Endothelial cell of umbilical vein (primary cell): ENCODE measurements at regions not wholly inside any gene's neighbourhood (a gene's known extent, or its start where the extent isn't known, plus 50 kb on each side); places are given as distances from the start of the nearest gene placed in this dataset.

Experiments
- BruUV-seq: library from RNA; stranded (reverse); fragments of 400-500 nt; replicated peaks from 2 replicates; lab custom pipeline; 2021; lab: Mats Ljungman, UMichigan
- CTCF ChIA-PET: fragments of 300-600, 350-600 bp; sonication (Branson Sonifier 250); formaldehyde crosslinking; loops from one replicate; lab custom pipeline; 2021; ENCODE audit warnings: antibody characterized with exemption, inconsistent platforms; lab: Charles Lee
- POLR2A ChIA-PET: fragments of 300-600, 350-600 bp; sonication (Branson Sonifier 250); formaldehyde crosslinking; loops from one replicate; lab custom pipeline; 2021; ENCODE audit warnings: antibody characterized with exemption, inconsistent platforms; lab: Charles Lee
- DNase-seq: peaks from one replicate; pipeline ENCODE4 v3.0.0-alpha.2; 2011; ENCODE audit warnings: low read depth, low spot score
- FAIRE-seq: peaks from 2 replicates; lab custom pipeline; 2011; peaks lifted over from hg19 to GRCh38; lab: Jason Lieb, UNC
- H2AFZ ChIP-seq: 2 replicates; pipeline ENCODE4 v1.6.0; 2012; ENCODE audit warnings: low read depth, low read length, control low read depth, inconsistent platforms
- H3K27ac ChIP-seq: 2 replicates; pipeline ENCODE4 v1.5.1; 2011; ENCODE audit warnings: low read depth, mild to moderate bottlenecking, control low read depth, low read length, moderate library complexity; ENCODE audit not compliant: insufficient read depth
- H3K27me3 ChIP-seq, 2 experiments: 2 replicates each; pipeline versions ENCODE4 v1.6.0 to v1.6.1; 2011; ENCODE audit warnings: low read length in 2 of 2, mixed read lengths in 1 of 2; ENCODE audit not compliant: control insufficient read depth in 2 of 2, insufficient read depth in 2 of 2
- H3K36me3 ChIP-seq, 2 experiments: 2 replicates in 1 of 2; 3 replicates in 1 of 2; pipeline ENCODE4 v1.5.1; 2011; ENCODE audit warnings: low read length in 2 of 2, mild to moderate bottlenecking in 1 of 2, moderate library complexity in 1 of 2; ENCODE audit not compliant: control insufficient read depth in 2 of 2, insufficient read depth in 2 of 2; ENCODE audit errors: extremely low read depth in 1 of 2
- H3K4me1 ChIP-seq: 3 replicates; pipeline ENCODE4 v1.5.1; 2011; ENCODE audit warnings: mild to moderate bottlenecking, low read length; ENCODE audit not compliant: control insufficient read depth, insufficient read depth; ENCODE audit errors: extremely low read depth
- H3K4me2 ChIP-seq: 2 replicates; pipeline ENCODE4 v1.6.1; 2011; ENCODE audit warnings: low read length, control low read depth, mixed read lengths; ENCODE audit not compliant: insufficient read depth
- H3K4me3 ChIP-seq, 3 experiments: fragments of 200-600 bp in 1 of 3; sonication (generic), shearing (Covaris generic) in 1 of 3; replicated peaks in 1 of 3; 2 replicates each; pipeline ENCODE4 v1.5.1; 2011 to 2016; ENCODE audit warnings: control low read depth in 3 of 3, low read length in 3 of 3, mild to moderate bottlenecking in 2 of 3, inconsistent platforms in 1 of 3, low read depth in 1 of 3, moderate library complexity in 1 of 3; ENCODE audit not compliant: insufficient read depth in 1 of 3
- H3K79me2 ChIP-seq: 2 replicates; pipeline ENCODE4 v1.6.0; 2012; ENCODE audit warnings: low read length, inconsistent platforms; ENCODE audit not compliant: control insufficient read depth, insufficient read depth
- H3K9ac ChIP-seq: replicated peaks from 2 replicates; pipeline ENCODE3; 2011; ENCODE audit warnings: low read length, control low read depth; ENCODE audit not compliant: insufficient read depth; ENCODE audit errors: extremely low read depth
- H3K9me1 ChIP-seq: replicated peaks from 3 replicates; pipeline ENCODE4 v1.6.0; 2011; ENCODE audit warnings: mild to moderate bottlenecking, low read length; ENCODE audit not compliant: control insufficient read depth, insufficient read depth; ENCODE audit errors: extremely low read depth
- H3K9me3 ChIP-seq: replicated peaks from 2 replicates; pipeline ENCODE4 v1.5.1; 2012; ENCODE audit warnings: low read length, inconsistent platforms; ENCODE audit not compliant: control insufficient read depth, insufficient read depth
- H4K20me1 ChIP-seq: replicated peaks from 2 replicates; pipeline ENCODE3; 2011; ENCODE audit warnings: mild to moderate bottlenecking, low read length; ENCODE audit not compliant: control insufficient read depth, insufficient read depth; ENCODE audit errors: extremely low read depth
- EZH2 ChIP-seq: IDR thresholded peaks from 2 replicates; pipeline ENCODE4 v1.6.1; 2012; ENCODE audit warnings: borderline replicate concordance, low read depth, mild to moderate bottlenecking, moderate library complexity, low read length, inconsistent platforms; ENCODE audit not compliant: severe bottlenecking
- FOS ChIP-seq: IDR thresholded peaks from 2 replicates; pipeline ENCODE4 v1.6.1; 2011; ENCODE audit warnings: mild to moderate bottlenecking, low read length, moderate library complexity, borderline replicate concordance; ENCODE audit not compliant: insufficient read depth
- GATA2 ChIP-seq: IDR thresholded peaks from 2 replicates; pipeline ENCODE4 v1.7.0; 2011; ENCODE audit warnings: low read depth, mild to moderate bottlenecking, moderate library complexity, mixed read lengths, low read length; ENCODE audit not compliant: insufficient read length, insufficient read depth
- JUN ChIP-seq: IDR thresholded peaks from 2 replicates; pipeline ENCODE4 v1.6.1; 2011; ENCODE audit warnings: borderline replicate concordance, low read depth; ENCODE audit not compliant: insufficient read length, insufficient read depth
- MAX ChIP-seq: IDR thresholded peaks from 2 replicates; pipeline ENCODE4 v1.6.1; 2011; ENCODE audit not compliant: insufficient read depth, insufficient read length
- MYC ChIP-seq: IDR thresholded peaks from one replicate; pipeline ENCODE4 v1.6.1; 2011; ENCODE audit warnings: mild to moderate bottlenecking, low read depth, low read length
- POLR2A ChIP-seq: IDR thresholded peaks from 2 replicates; pipeline ENCODE4 v1.6.1; 2012; ENCODE audit warnings: low read depth, mild to moderate bottlenecking, control low read depth, low read length
- POLR2AphosphoS5 ChIP-seq: IDR thresholded peaks from 2 replicates; pipeline ENCODE4 v1.6.1; 2012; ENCODE audit warnings: low read depth, mild to moderate bottlenecking, control low read depth, low read length, moderate library complexity; ENCODE audit not compliant: insufficient read depth
- dilution Hi-C: fragments of 300-500 bp; cut with MboI; formaldehyde crosslinking; loops from one replicate; pipeline ENCODE4 v1.15.0; 2019; ENCODE audit warnings: low sequenced_read_pairs; ENCODE audit not compliant: extremely low pct_ligation_motif_present
- intact Hi-C: fragments of 100-400 bp; cut with micrococcal nuclease; formaldehyde crosslinking; loops from one replicate; pipeline ENCODE4 v1.10.0; 2022
- TF ChIP-seq, protein P1 (sequence below), 2 donors: IDR thresholded peaks; 1 replicate in 1 of 2; 2 replicates in 1 of 2; pipeline ENCODE4 v1.5.1; 2011; ENCODE audit warnings: low read length in 2 of 2, mild to moderate bottlenecking in 2 of 2, moderate library complexity in 2 of 2, control low read depth in 1 of 2, inconsistent platforms in 1 of 2, low read depth in 1 of 2; ENCODE audit not compliant: insufficient read depth in 1 of 2; ENCODE audit errors: extremely low read depth in 1 of 2

DNA sequence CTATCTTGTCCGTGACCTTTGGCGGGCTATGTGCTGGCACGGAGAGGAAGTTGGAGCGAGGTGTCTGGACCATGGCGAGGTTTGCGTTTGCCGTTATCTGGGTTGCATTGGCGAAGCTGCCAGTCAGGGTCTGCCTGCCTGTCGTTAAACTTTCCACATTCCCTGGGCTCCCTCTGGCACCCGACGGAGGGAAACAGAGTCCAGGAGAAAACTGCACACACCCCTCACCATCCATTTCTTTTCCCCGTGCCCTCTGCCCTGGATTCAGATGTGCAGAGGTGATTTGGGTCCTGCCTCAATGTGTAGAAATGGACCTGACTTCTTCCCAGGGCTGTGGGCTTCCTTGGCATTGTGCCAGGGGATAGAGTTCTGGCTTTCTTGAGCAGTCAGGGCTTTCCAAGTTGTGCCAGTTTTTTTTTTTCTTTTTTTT, 142.4 kb downstream of the URI1 start:
- no peak overlapping the region for H3K27ac ChIP-seq
- intact Hi-C loops: no loop called here
- no peak overlapping the region for H3K4me3 ChIP-seq
- H3K27me3 ChIP-seq: no peaks in the 10 kb centered on the region
- TF ChIP-seq FOS: no peak
- ChIA-PET CTCF (no interaction called here), POLR2A (no interaction called here)
- no peak overlapping the region for H3K4me2 ChIP-seq
- no peaks in the 10 kb centered on the region for H3K79me2 ChIP-seq
- H3K9me3 ChIP-seq: no peaks in the 10 kb centered on the region
- FAIRE-seq (no peak), DNase-seq (no peak)
- no peak overlapping the region for H2AFZ ChIP-seq
- BruUV-seq: no TSS peak
- H3K9me1 ChIP-seq: no peaks in the 10 kb centered on the region
- H4K20me1 ChIP-seq: no peaks in the 10 kb centered on the region
- dilution Hi-C loops: no loop called here
- no peaks in the 10 kb centered on the region for H3K36me3 ChIP-seq
- H3K4me1 ChIP-seq: no peaks in the 10 kb centered on the region
- no peak overlapping the region for H3K9ac ChIP-seq

DNA sequence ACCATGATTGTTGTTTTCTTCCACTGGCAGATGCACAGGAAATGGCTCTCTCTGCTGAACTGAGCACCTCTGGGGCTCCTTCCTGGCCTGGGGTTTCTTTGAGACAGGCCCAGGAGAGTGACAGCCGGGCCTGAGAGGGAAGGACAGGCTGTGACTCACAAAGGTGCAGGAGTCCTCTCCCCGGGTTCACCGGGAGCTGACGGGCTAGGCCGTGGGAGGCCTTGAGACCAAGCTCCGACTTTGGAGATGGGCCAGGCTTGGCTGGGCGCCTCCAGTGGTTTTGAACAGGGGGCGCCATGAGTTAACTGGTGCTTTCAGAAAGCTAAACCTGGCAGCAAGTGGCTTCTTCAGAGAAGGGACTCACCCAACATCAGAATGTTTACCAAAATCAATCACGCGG, 143.4 kb downstream of the URI1 start:
- no peaks in the 10 kb centered on the region for H3K27me3 ChIP-seq
- no peaks in the 10 kb centered on the region for H3K79me2 ChIP-seq
- no peak overlapping the region for H3K9ac ChIP-seq
- no peaks in the 10 kb centered on the region for H3K9me1 ChIP-seq
- no peak overlapping the region for H3K27ac ChIP-seq
- DNase-seq (no peak), FAIRE-seq (no peak)
- no peak overlapping the region for H3K4me3 ChIP-seq
- CTCF ChIA-PET: no interaction called here
- H2AFZ ChIP-seq: no peak overlapping the region
- H3K4me2 ChIP-seq: no peak overlapping the region
- H4K20me1 ChIP-seq: no peaks in the 10 kb centered on the region
- H3K36me3 ChIP-seq: no peaks in the 10 kb centered on the region
- intact Hi-C loops (no loop called here), dilution Hi-C loops (no loop called here)
- no peaks in the 10 kb centered on the region for H3K4me1 ChIP-seq
- H3K9me3 ChIP-seq: no peaks in the 10 kb centered on the region
- TF ChIP-seq, protein P1, sequence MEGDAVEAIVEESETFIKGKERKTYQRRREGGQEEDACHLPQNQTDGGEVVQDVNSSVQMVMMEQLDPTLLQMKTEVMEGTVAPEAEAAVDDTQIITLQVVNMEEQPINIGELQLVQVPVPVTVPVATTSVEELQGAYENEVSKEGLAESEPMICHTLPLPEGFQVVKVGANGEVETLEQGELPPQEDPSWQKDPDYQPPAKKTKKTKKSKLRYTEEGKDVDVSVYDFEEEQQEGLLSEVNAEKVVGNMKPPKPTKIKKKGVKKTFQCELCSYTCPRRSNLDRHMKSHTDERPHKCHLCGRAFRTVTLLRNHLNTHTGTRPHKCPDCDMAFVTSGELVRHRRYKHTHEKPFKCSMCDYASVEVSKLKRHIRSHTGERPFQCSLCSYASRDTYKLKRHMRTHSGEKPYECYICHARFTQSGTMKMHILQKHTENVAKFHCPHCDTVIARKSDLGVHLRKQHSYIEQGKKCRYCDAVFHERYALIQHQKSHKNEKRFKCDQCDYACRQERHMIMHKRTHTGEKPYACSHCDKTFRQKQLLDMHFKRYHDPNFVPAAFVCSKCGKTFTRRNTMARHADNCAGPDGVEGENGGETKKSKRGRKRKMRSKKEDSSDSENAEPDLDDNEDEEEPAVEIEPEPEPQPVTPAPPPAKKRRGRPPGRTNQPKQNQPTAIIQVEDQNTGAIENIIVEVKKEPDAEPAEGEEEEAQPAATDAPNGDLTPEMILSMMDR (IDR thresholded peaks at IDR 0.05; ENCODE audit: extremely low read depth in 1 of 2, insufficient read depth in 1 of 2, low read depth in 1 of 2, low read length in 2 of 2): no peak
- TF ChIP-seq POLR2A: no peak
- TF ChIP-seq FOS: no peak
- TF ChIP-seq EZH2: no peak
- TF ChIP-seq POLR2AphosphoS5: no peak
- TF ChIP-seq MAX: no peak
- no peak for TF ChIP-seq GATA2
- TF ChIP-seq JUN: no peak
- no peak for TF ChIP-seq MYC
- BruUV-seq: no TSS peak
- POLR2A ChIA-PET: no interaction called here
